GM21423 (cell line): ENCODE measurements at regions not wholly inside any gene's neighbourhood (a gene's known extent, or its start where the extent isn't known, plus 50 kb on each side); places are given as distances from the start of the nearest gene placed in this dataset.
"Not testable (repeated sequence)": the region's sequence is repeated elsewhere in the genome, so short reads cannot be mapped to it uniquely, and the experiment has no call there.

Source experiments
- ATAC-seq: cut with Tn5 transposase; IDR thresholded peaks from one replicate; pipeline ENCODE4 v1.9.1; 2021; ENCODE audit warnings: mild to moderate bottlenecking, moderate library complexity; ENCODE audit not compliant: unreplicated experiment

GRCh38 chr21:27776925-27777553 lies 810.2 kb upstream of the ADAMTS5 start:
- ATAC-seq: no peak

GRCh38 chr21:27772816-27773215 lies 805.9 kb upstream of the ADAMTS5 start:
- ATAC-seq: no peak

GRCh38 chr21:27771938-27772483 lies 805.1 kb upstream of the ADAMTS5 start:
- ATAC-seq: no peak

- no peak for ATAC-seq
These were observed 802.9 kb upstream of the ADAMTS5 start for GRCh38 chr21:27769763-27770162.

- not testable (repeated sequence) for ATAC-seq
These were observed 801.3 kb upstream of the ADAMTS5 start for GRCh38 chr21:27768046-27768637.

GRCh38 chr21:27764056-27764455 lies 797.2 kb upstream of the ADAMTS5 start:
- no peak for ATAC-seq

GRCh38 chr21:27761623-27762022 lies 794.7 kb upstream of the ADAMTS5 start:
- ATAC-seq: no peak

- no peak for ATAC-seq
These were observed 792.9 kb upstream of the ADAMTS5 start for GRCh38 chr21:27759820-27760219.

GRCh38 chr21:27759091-27759659 lies 792.3 kb upstream of the ADAMTS5 start:
- ATAC-seq: no peak

- ATAC-seq: no peak
These were observed 789.3 kb upstream of the ADAMTS5 start for GRCh38 chr21:27756191-27756590.

- ATAC-seq: no peak
These were observed 777.2 kb upstream of the ADAMTS5 start for GRCh38 chr21:27743971-27744564.

GRCh38 chr21:27741736-27742135 lies 774.8 kb upstream of the ADAMTS5 start:
- no peak for ATAC-seq

- ATAC-seq: no peak
These were observed 773.2 kb upstream of the ADAMTS5 start for GRCh38 chr21:27740084-27740483.

GRCh38 chr21:27739187-27739586 lies 772.3 kb upstream of the ADAMTS5 start:
- no peak for ATAC-seq

- no peak for ATAC-seq
These were observed 768.8 kb upstream of the ADAMTS5 start for GRCh38 chr21:27735699-27736098.

- ATAC-seq: no peak
These were observed 767.3 kb upstream of the ADAMTS5 start for GRCh38 chr21:27734146-27734545.

GRCh38 chr21:27725916-27726315 lies 759.0 kb upstream of the ADAMTS5 start:
- no peak for ATAC-seq

GRCh38 chr21:27722095-27722494 lies 755.2 kb upstream of the ADAMTS5 start:
- ATAC-seq: no peak

GRCh38 chr21:27721675-27722074 lies 754.8 kb upstream of the ADAMTS5 start:
- ATAC-seq: no peak

- no peak for ATAC-seq
These were observed 752.3 kb upstream of the ADAMTS5 start for GRCh38 chr21:27719226-27719625.

- ATAC-seq: no peak
These were observed 748.2 kb upstream of the ADAMTS5 start for GRCh38 chr21:27715131-27715530.
